HFFc6 (cell line): ENCODE measurements at regions not wholly inside any gene's neighbourhood (a gene's known extent, or its start where the extent isn't known, plus 50 kb on each side); places are given as distances from the start of the nearest gene placed in this dataset.

Source experiments
- DNase-seq: peaks from one replicate; pipeline ENCODE4 v3.0.0-alpha.2; 2018
- H3K27ac Mint-ChIP-seq: 2 replicates; pipeline ENCODE4 v1.8.0; 2020; ENCODE audit warnings: mild to moderate bottlenecking, mixed read lengths
- H3K27me3 Mint-ChIP-seq: 2 replicates; pipeline ENCODE4 v1.8.0; 2021; ENCODE audit warnings: mild to moderate bottlenecking, moderate library complexity, mixed read lengths; ENCODE audit not compliant: insufficient read depth
- H3K36me3 Mint-ChIP-seq: 2 replicates; pipeline ENCODE4 v1.8.0; 2021; ENCODE audit warnings: low read depth, mixed read lengths
- H3K4me1 Mint-ChIP-seq: 2 replicates; pipeline ENCODE4 v1.8.0; 2020; ENCODE audit warnings: low read depth, mixed read lengths
- H3K4me3 Mint-ChIP-seq: 2 replicates; pipeline ENCODE4 v1.8.0; 2020; ENCODE audit warnings: mild to moderate bottlenecking, moderate library complexity, mixed read lengths
- H3K9me3 Mint-ChIP-seq: 2 replicates; pipeline ENCODE4 v1.8.0; 2020; ENCODE audit warnings: mild to moderate bottlenecking, mixed read lengths
- CTCF ChIP-seq: fragments of 200-600 bp; sonication (generic); IDR thresholded peaks from 2 replicates; pipeline ENCODE4 v1.5.0; 2021; ENCODE audit warnings: antibody characterized with exemption, mild to moderate bottlenecking

- Mint-ChIP-seq H3K27me3 (no peaks in the 10 kb centered on the region), H3K9me3 (peaks cover 11% of the 10 kb centered on the region), H3K36me3 (no peaks in the 10 kb centered on the region), H3K4me3 (no peak overlapping the region), H3K4me1 (no peaks in the 10 kb centered on the region; the same call in 1 of the 2 replicates), H3K27ac (no peak overlapping the region)
- TF ChIP-seq CTCF: no peak
- DNase-seq: no peak
These were observed 493.6 kb upstream of the AGTR1 start for GRCh38 chr3:148204131-148204530.

DNA sequence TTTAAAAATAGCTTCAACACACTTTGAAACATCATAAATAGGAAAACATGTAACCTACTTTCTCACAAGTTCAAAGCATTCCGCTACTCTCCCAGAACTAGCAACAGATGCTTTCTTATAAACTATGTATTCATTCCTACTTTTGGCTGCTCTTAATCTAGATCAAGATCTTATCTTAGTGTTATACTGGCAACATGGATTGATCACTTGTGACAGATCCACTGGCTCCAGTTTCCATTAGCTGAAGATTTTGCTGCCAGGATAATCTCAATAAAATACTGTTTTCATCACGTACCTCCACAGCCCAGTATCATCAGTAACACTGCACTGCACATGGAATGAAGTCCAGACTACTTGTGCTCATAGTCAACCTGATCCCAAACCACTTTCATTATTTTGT is 491.7 kb upstream of the AGTR1 start:
- Mint-ChIP-seq H3K4me1 (no peaks in the 10 kb centered on the region; the same call in 1 of the 2 replicates), H3K4me3 (no peak overlapping the region), H3K27ac (no peak overlapping the region)

GRCh38 chr3:148206446-148206845 is 491.3 kb upstream of the AGTR1 start:
- Mint-ChIP-seq H3K4me1 (no peaks in the 10 kb centered on the region; the same call in 1 of the 2 replicates), H3K9me3 (peaks cover 17% of the 10 kb centered on the region), H3K27me3 (no peaks in the 10 kb centered on the region), H3K36me3 (no peaks in the 10 kb centered on the region), H3K4me3 (no peak overlapping the region), H3K27ac (no peak overlapping the region)
- no peak for DNase-seq
- TF ChIP-seq CTCF: no peak

More for the DNA sequence above, 491.7 kb upstream of the AGTR1 start:
- TF ChIP-seq CTCF: no peak
- Mint-ChIP-seq H3K9me3 (peaks cover 17% of the 10 kb centered on the region), H3K36me3 (no peaks in the 10 kb centered on the region), H3K27me3 (no peaks in the 10 kb centered on the region)
- DNase-seq: no peak

- Mint-ChIP-seq H3K36me3 (no peaks in the 10 kb centered on the region), H3K27ac (no peak overlapping the region), H3K9me3 (peaks cover 17% of the 10 kb centered on the region), H3K4me3 (no peak overlapping the region), H3K27me3 (no peaks in the 10 kb centered on the region), H3K4me1 (no peaks in the 10 kb centered on the region; the same call in 1 of the 2 replicates)
- no peak for DNase-seq
- no peak for TF ChIP-seq CTCF
These were observed 488.7 kb upstream of the AGTR1 start for GRCh38 chr3:148208975-148209374.

DNA sequence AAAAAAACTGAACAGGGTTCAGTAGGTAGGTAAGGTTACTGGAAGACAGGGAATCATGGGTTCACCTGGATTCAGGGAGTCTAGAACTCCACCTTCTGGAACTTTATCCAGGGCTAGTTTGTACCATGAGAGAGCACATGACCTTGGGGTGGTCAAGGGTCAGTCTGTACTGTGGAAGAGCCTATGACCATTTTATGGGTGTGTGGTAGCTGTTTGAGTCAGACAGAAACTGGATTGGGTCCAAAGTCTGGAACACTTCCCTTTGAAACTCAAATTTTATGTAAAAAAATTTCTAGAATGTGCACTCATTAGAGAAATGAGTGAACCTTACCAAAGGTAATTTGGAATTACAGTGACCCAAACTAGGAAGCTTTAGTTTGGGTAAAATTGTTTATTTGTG is 486.0 kb upstream of the AGTR1 start:
- peaks cover 12% of the 10 kb centered on the region for H3K9me3 Mint-ChIP-seq
- H3K27me3 Mint-ChIP-seq: no peaks in the 10 kb centered on the region
- H3K4me3 Mint-ChIP-seq: no peak overlapping the region
- no peak overlapping the region for H3K27ac Mint-ChIP-seq
- H3K36me3 Mint-ChIP-seq: no peaks in the 10 kb centered on the region
- DNase-seq: no peak
- no peaks in the 10 kb centered on the region; the same call in 1 of the 2 replicates for H3K4me1 Mint-ChIP-seq
- TF ChIP-seq CTCF: no peak

DNA sequence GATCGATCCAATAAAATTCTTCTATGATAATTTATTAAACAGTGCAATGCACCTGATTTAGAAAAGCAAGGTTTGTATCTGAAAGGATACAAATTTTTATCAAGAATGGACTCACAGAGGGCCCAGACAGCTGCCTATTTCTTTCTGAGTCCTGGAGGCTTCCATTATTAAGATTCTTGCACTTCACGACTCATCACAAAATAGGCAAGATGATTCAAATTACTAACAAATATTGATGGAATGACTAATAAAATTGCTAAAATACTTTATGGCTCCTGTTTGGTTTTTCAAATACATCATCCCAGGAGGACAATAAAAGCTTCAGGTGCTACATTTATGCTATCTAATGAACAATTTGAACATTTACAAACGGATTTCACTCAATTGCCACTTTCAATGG is 483.0 kb upstream of the AGTR1 start:
- no peaks in the 10 kb centered on the region for H3K4me1 Mint-ChIP-seq
- DNase-seq: no peak
- no peaks in the 10 kb centered on the region for H3K36me3 Mint-ChIP-seq
- H3K27me3 Mint-ChIP-seq: no peaks in the 10 kb centered on the region
- H3K4me3 Mint-ChIP-seq: no peak overlapping the region
- H3K9me3 Mint-ChIP-seq: peaks cover 6% of the 10 kb centered on the region
- no peak overlapping the region for H3K27ac Mint-ChIP-seq
- TF ChIP-seq CTCF: no peak
